NOMO-1 (cell line): ENCODE measurements at regions not wholly inside any gene's neighbourhood (a gene's known extent, or its start where the extent isn't known, plus 50 kb on each side); places are given as distances from the start of the nearest gene placed in this dataset.
"Not testable (repeated sequence)": the region's sequence is repeated elsewhere in the genome, so short reads cannot be mapped to it uniquely, and the experiment has no call there.

Source experiments
- DNase-seq, 2 experiments: peaks; one replicate each; lab custom pipeline; 2025; ENCODE audit not compliant: unreplicated experiment in 2 of 2; lab: John Stamatoyannopoulos, UW

DNA sequence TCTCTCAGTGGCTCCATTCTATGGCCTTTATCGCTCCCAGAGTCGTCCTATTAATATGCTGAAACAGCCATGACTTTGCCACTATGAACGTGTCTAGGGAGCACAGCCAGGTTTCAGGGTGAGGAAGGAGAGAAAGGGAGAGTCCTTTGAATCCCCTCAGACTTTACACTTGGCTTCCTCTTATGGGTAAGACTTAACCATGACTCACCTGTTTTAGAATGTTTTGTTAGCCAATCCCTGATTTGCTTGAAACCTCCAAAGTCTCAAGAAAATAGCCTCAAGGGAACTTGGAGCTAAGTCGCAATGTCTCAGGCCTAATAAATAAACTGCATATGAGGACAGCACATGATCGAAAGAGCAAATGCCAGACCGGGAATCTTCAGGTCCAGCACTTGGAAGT lies 131.2 kb upstream of the RCN1 start:
- DNase-seq = no peak

DNA sequence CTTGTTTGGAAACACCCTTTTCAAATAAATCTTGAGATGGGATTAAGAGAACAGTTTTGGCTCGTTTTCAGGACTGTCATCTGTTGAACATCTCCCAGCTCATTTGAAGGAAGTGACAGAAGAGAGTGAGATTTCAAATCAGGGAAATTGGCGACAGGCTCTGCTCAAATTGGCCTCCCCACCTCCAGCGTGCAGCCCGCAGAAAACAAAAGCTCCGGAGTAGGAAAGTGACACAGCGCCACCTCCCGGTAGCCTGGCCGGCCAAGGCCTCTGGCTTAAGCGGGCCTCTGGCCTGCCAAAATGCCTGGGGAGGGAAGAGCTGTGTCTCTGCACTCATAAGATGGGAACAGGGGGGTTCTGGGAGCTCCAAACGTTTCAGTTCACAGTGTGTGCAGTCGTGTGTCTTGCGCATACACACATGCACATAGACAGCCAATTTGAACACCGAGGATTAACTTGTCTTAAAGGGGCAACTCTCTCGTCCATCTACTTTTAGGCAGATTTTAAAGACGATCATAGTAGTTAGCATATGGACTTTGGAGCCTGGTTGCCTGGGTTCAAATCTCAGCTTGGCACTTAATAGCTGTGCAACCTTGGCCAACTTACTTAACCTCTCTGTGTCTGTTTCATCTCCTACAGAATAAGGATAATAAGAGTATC lies 132.7 kb upstream of the RCN1 start:
- DNase-seq = peak in 1 of 2 experiments; percentile 14

DNA sequence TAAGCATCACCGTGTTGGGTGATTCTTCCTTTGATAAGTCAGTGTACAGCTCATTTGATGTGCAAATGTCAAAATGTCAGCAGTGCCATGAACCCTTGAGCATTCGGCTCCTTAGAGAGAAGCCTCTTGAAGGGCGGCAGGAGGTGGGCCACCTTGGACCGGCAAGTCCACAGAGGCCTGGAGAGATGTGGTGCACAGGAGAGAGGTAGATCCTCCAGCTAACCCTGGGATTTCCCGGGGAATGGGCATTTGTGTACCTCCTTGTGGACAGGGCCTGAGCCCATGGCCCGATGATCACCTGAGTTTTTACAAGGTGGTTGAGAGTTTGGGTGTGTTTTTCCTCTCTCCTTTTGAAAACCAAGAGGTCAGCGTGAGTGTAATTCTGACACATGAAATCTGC lies 133.2 kb upstream of the RCN1 start:
- DNase-seq = no peak

DNA sequence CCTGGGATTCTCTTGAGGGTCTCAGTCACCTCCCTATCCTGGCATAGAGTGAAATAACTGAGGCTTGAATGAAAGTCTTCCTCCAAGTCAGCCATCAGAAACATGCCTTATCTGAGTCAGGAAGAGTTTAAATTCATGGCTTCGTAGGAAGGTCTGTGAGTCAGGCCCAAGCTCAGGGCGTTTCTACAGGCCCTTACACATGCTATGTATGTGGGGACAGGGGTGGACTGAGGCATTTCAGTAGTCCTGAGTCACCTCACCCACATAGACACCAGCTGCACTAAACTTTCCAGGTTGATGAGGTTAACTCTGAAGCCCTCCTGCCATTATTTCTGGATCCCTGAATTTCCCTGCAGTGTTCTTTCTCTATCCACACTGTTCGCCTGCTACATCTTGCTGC lies 134.6 kb upstream of the RCN1 start:
- DNase-seq = no peak

DNA sequence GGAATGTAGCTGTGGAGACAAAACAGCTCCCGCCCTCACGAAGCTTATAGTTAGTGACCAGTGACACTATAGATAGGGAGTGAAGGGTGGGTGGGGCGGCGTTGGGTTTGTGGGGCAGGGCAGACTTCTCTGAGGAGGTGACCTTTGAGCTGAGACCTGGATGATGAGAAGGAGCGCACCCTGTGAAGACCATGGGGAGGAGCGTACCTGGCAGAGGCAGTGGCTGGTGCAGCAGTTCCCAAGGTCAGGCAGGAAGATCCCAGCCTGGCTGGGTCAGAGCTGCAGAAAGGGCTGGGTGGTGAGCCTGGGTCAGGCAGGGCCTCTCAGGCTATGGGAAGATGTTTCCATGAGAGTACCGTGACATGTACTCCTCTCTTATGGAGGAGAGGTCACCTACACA lies 135.0 kb upstream of the RCN1 start:
- DNase-seq = no peak

DNA sequence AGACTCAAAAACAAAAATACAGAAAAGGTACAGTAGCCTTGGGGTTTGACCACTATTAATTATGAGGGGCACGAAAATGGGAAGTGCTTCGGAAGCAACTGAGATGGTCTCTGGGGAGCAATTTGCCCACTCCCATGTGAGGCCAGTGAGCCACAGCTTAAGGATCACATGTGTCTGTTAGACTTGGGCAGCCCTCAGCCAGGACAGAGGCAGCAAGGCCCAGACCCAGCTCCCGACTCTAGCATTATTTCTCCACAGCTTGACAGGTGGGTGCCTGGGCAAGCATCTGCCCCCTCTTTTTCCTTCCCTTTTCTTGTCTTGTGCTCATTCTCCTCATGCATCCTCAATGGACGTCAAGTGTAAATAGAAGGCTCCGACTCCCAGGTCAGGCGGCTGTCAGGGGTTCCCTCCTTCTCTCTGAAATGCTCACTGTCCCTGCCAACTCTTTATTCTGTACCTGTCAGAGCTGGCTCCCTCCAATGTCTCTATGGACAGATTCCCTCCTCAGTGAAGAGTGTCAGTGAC lies 137.0 kb upstream of the RCN1 start:
- no peak for DNase-seq

DNA sequence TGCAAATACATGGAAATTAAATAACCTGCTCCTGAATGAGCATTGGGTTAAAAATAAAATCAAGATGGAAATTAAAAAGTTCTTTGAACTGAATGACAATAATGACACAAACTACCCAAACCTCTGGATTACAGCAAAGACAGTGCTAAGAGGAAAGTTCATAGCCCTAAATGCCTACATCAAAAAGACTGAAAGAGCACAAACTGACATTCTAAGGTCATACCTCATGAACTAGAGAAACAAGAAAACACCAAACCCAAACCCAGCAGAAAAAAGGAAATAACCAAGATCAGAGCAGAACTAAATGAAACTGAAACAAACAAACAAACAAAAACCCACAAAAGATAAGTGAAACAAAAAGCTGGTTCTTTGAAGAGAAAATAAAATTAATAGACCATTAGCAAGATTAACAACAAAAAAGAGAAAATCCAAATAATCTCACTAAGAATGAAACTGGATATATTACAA lies 138.6 kb upstream of the PAX6 start:
- DNase-seq = not testable (repeated sequence)

DNA sequence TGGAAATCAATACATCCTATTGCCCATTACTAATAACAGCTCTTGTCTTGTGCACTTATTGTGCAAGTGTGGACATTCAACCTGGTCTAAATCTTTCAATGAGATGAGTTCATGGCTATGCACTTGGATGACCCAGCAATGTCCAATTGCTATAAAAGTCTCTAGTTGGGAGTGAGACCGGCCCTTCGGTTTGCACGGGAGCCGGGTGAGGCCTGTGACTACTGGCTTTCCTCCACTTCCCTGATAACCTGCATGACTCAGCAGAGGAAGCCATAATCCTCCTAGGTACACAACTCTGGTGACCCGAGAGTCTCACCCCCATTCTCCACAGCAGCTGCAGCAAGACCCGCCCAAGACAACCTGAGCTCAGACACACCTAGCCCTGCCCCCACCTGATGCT lies 135.9 kb upstream of the PAX6 start:
- DNase-seq = no peak

DNA sequence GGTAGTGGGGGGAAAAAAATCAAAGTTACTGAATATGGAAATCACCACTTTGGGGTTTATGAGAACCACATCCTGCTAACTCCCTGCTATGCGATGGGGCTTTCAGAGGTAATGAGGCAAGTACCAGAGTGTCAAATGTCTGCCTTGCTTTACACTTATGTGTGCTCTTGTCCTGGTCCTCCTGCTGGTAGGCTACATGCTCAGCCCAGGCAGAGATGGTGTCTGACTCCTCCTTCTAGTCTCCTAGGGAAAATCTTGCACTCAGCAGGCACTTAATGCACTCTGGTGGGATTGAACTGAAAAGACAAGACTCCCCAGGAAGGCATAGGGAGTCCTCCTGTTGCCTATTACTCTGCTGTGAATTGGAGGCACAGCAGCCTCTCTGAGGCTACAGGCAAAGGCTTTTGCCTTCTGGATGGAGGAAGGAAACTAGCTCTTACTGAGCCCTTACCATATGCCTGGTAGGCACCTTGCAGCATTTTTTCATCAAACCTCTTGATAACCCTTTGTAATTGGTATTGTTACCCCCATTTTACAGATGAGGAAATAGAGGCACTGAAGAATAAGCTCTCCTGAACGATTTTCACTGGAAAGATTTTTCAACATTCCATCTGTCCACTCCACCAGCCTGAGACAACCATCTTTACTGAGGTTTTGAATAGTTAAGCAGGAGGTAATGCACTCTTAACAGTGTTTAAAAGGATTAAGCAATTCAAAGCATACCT lies 132.1 kb upstream of the PAX6 start:
- no peak for DNase-seq

DNA sequence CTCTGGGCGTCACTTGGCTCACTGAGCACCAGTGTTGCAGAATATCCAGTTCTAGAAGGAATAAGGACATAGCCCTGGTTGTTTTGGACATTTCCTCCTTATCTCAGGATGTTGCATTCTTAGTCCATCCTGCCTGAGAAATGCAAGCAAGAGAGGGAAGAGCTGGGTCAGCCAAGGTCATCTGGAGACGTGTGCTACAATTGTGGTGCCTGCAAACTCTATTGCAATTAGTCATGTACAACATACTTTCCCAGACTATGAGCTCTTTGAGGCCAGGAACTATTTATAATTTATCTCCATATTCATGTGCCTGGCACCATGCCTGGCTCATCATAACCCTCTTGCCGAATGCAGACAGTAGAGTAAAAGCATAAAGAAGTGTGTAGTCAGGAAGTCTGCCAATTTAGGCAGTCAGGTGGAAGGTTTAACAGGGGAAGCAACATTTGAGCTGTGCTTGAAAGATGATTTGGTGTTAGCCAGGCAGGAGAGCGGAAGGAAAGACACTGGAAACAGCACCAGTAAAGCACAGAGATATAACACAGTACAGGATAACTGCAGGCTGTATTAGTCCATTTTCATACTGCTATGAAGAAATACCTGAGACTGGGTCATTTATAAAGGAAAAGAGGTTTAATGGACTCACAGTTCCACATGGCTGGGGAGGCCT lies 129.4 kb upstream of the PAX6 start:
- DNase-seq = no peak

DNA sequence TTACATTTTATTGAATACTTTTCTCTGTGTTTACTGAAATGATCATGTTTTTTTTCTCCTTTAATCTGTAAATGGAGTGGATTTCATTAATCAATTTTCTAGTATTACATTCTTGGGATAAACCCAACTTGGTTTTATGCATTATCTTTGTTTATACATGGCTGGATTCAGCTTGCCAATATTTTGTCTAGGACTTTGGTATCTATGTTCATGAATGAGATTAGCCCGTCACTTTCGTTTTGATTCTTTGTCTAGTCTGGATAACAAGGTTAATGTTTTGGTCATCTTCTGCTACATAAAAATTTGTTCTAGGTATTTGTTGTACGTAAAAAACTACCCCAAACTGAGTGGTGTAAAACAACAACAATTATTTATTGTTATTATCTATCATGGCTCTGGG lies 127.9 kb upstream of the PAX6 start:
- no peak for DNase-seq

DNA sequence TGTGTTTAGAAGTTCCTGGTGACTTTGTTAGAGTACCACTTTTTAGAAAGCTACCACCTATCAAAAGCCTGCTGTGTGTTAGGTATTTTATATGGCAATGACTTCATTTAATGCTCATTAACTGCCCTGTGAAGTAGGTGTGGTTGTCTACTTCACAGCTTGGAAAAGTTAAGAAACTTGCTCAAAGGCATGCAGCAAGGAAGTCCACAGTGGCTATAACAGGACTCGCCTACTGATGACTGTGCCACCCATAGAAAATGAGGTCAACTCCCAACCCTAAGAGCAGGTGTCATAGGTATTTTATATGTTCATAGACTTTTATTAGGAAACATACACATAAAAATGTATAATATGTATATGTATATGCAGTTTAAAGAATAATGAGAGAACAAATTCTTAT lies 125.2 kb upstream of the PAX6 start:
- DNase-seq = no peak

DNA sequence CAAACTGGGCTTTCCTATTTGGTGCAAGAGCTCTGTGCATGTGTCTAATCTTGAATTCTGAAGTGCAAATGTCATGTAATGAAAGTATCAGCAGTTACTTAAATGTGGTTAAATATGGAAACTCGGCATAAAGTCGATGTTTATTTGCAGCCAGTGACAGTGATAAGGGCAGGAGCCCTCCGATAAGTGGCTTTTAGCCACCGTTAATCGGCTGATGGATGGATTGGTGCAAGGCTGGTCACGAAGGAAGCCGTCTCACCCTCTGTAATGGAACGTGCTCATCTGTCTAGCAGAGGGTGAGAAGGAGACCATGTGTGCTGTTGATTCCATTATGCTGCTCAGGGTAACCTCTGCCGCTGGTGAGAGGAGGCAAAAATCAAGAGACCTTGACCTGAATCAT lies 121.8 kb upstream of the PAX6 start:
- no peak for DNase-seq

DNA sequence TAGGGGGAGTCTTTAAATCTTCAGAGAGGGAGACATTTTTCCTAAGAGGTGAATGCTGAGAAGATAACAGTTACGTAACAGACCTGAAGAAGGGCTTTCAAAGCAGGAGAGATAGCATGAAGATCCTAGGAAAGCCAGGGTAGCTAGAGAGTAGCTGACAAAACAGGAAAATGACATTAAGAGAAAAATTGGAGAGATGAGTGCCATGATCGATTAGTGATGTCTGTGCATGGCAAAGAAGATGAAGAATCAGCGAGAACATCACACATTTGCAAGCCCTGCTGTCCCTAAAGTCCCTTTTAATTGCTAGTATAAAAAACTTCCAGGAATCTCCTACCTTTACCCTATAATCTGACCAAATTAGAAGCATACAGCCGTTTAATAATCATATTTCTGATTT lies 116.9 kb upstream of the PAX6 start:
- DNase-seq = no peak

DNA sequence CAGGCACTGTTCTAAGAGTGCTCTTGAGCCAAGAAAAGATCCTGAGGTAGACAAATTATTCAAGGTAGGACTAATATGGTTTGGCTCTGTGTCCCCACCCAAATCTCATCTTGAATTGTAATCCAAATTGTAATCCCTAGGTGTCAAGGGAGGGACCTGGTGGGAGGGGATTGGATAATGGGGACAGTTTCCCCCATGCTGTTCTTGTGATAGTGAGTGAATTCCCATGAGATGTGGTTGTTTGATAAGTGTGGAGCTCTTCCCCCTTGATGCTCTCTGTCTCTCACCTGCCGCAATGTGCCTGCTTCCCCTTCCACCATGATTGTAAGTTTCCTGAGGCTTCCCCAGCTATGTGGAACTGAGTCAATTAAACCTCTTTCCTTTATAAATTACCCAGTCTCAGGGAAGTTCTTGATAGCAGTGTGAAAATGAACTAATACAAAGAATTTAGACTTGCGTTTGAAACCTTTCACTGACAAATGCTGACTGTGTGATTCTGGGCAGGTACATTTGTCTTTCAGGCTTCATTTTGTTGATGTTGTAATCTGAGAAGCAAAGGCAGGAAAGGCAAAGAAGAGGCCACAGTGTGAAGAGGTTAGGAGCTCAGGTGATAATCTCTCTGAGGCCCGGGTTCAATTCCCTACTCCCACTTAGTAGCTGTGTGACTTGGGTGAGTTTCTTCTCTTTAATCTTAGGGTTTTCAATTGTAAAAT lies 115.8 kb upstream of the PAX6 start:
- DNase-seq = no peak

DNA sequence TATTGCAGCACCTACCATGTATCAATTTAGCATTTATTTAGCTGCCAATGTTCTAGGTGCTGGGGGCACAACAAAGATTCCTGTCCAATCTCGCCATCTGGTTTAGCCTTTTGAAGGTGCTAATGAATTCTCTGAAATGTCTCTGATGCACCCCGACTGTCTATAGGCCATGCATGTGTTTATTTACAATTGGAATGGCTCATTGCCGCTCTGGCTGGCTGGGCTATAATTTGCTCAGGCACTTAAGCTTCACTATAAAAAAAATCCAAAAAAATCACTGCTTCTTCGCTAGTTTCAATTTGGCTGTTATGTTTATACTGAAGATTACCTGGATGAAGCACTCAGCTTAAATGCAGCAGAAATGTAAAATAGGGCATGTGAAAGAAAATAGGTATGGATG lies 115.0 kb upstream of the PAX6 start:
- no peak for DNase-seq

DNA sequence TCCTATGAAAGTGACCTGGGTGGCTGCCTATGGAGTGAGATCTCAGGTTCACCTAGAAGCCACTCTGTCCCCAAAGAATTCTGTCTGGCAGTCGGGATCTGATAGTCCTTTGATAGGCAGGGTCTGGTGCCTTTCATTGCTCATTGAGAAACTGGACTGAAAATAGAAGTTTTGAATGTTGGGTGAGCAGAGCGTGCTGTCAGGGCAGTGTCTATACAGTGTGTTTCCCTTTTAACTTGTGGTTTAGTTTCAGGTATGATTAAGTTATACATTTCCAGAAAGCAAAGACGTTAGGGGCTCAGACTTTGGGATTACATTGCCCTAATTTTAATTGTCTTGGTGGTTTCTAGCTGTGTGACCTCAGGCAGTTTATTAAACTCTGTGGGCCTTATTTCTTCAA lies 111.3 kb upstream of the PAX6 start:
- no peak for DNase-seq

DNA sequence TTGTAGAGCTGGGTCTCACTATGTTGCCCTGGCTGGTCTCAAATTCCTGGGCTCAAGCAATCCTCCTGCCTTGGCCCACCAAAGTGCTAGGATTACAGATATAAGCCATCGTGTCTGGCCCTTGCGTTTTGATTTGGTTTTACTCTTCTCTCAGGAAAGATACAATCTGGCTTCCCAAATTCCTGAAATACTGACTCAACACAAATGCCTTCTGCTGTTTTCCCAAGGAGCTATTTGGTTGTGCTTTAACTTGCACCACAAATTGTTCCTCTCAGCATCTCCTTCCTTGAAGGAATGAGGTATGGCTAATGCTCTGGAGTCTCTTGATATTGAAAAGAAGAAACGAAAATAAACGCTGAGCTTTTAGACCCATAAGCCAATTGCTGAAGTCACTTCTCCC lies 110.0 kb upstream of the PAX6 start:
- no peak for DNase-seq

DNA sequence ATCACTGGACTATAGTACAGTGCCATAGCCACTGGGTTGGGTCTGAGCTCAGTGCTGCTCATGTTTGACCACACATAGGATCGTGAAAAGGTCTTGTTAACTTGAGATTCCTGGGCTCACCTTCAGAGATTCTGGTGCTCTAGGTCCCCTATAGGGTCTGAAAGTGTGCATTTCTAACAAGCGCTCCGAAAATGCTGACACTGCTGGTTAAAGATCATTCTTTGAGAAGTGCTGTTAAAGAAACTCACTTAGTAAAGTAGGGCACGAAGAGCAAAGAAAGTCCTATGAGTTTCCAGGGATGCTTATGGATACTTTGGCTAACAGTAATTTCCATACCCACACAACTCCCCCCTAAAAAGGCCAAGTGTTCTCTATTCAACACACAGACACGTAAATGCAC lies 108.1 kb upstream of the PAX6 start:
- DNase-seq = no peak

DNA sequence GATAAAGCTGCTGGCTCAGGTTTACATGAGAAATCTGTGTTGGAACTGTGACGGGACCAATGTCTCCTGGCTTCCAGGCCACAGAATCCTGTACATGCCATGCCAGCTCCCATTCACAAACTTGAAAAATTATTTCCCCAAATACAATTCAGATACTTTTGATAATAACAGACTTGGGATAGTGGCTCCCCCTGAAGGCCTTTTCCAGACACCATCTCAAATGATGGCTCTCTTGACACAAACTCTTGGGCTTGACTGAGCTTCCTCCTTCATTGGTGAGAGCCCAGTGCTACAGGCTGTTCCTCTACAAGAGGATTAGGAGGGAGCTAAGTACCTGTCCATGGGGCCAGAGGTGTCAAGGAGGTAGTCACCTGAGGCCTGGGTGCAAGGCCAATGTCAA lies 104.7 kb upstream of the PAX6 start:
- DNase-seq = no peak

DNA sequence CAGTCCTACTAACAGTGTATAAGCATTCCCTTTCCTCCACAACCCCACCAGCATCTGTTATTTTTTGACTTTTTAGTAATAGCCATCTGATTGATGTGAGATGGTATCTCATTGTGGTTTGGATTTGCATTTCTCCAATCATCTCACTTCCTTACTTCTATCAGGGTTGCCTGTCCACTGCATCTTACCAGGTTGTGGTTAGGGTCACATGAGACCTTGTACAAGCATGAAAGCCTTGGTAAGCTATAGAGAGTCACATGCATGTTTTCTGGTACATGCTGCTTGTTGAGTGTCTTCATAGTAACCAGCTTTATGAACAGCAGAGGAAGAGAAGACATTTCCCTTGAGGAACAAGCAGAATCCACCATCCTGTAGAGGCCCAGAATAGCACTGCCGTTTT lies 102.9 kb upstream of the PAX6 start:
- no peak for DNase-seq
